ENCODE measurements at regions not wholly inside any gene's neighbourhood (a gene's known extent, or its start where the extent isn't known, plus 50 kb on each side); places are given as distances from the start of the nearest gene placed in this dataset.
"Not testable (repeated sequence)": the region's sequence is repeated elsewhere in the genome, so short reads cannot be mapped to it uniquely, and the experiment has no call there.

GRCh38 chr1:206359377-206359776, 110.9 kb upstream of the IKBKE start:
- H3K4me1 Mint-ChIP-seq; H3K36me3 Mint-ChIP-seq; H3K27me3 Mint-ChIP-seq; H3K27ac Mint-ChIP-seq; H3K4me3 Mint-ChIP-seq; H3K9me3 Mint-ChIP-seq; DNase-seq; ATAC-seq (ENCODE audit: low read depth in 2 of 2): not testable (repeated sequence)

- not testable (repeated sequence) for H3K4me1 Mint-ChIP-seq; H3K36me3 Mint-ChIP-seq; H3K27ac Mint-ChIP-seq; H3K27me3 Mint-ChIP-seq; ATAC-seq (ENCODE audit: low read depth in 2 of 2); H3K4me3 Mint-ChIP-seq; DNase-seq; H3K9me3 Mint-ChIP-seq
Observed at GRCh38 chr1:206361978-206362543, 108.2 kb upstream of the IKBKE start.

- H3K9me3 Mint-ChIP-seq; H3K4me3 Mint-ChIP-seq; DNase-seq; ATAC-seq (ENCODE audit: low read depth in 2 of 2); H3K27ac Mint-ChIP-seq; H3K36me3 Mint-ChIP-seq; H3K27me3 Mint-ChIP-seq; H3K4me1 Mint-ChIP-seq: not testable (repeated sequence)
Observed at GRCh38 chr1:206362994-206363393, 107.3 kb upstream of the IKBKE start.

- H3K4me1 Mint-ChIP-seq; H3K9me3 Mint-ChIP-seq; H3K27ac Mint-ChIP-seq; H3K36me3 Mint-ChIP-seq; H3K27me3 Mint-ChIP-seq; H3K4me3 Mint-ChIP-seq; DNase-seq; ATAC-seq (ENCODE audit: low read depth in 2 of 2): not testable (repeated sequence)
Observed at GRCh38 chr1:206365271-206365670, 105.0 kb upstream of the IKBKE start.

- not testable (repeated sequence) for H3K36me3 Mint-ChIP-seq; H3K4me1 Mint-ChIP-seq; ATAC-seq (ENCODE audit: low read depth in 2 of 2); DNase-seq; H3K9me3 Mint-ChIP-seq; H3K27ac Mint-ChIP-seq; H3K4me3 Mint-ChIP-seq; H3K27me3 Mint-ChIP-seq
Observed at GRCh38 chr1:206366131-206366530, 104.1 kb upstream of the IKBKE start.

GRCh38 chr1:206366772-206367171, 103.5 kb upstream of the IKBKE start:
- not testable (repeated sequence) for ATAC-seq (ENCODE audit: low read depth in 2 of 2); H3K9me3 Mint-ChIP-seq; H3K27me3 Mint-ChIP-seq; H3K4me1 Mint-ChIP-seq; H3K4me3 Mint-ChIP-seq; H3K36me3 Mint-ChIP-seq; H3K27ac Mint-ChIP-seq; DNase-seq

- ATAC-seq (ENCODE audit: low read depth in 2 of 2): not testable (repeated sequence)
Observed at GRCh38 chr1:206367955-206368622, 102.2 kb upstream of the IKBKE start.

GRCh38 chr1:206374725-206375124, 95.6 kb upstream of the IKBKE start:
- H3K27ac Mint-ChIP-seq: peak overlapping the region in 1 of 6 donors; percentile 91
- H3K4me3 Mint-ChIP-seq, H3K27me3 Mint-ChIP-seq, H3K9me3 Mint-ChIP-seq, H3K4me1 Mint-ChIP-seq, DNase-seq, H3K36me3 Mint-ChIP-seq: not testable (repeated sequence)
- peak in 1 of 2 donors; percentile 20 for ATAC-seq (ENCODE audit: low read depth in 2 of 2)

More at GRCh38 chr1:206367955-206368622, 102.2 kb upstream of the IKBKE start:
- not testable (repeated sequence) for H3K27me3 Mint-ChIP-seq, H3K4me3 Mint-ChIP-seq, H3K9me3 Mint-ChIP-seq, H3K36me3 Mint-ChIP-seq, H3K27ac Mint-ChIP-seq, DNase-seq, H3K4me1 Mint-ChIP-seq

GRCh38 chr1:206375552-206375951, 94.7 kb upstream of the IKBKE start:
- H3K4me1 Mint-ChIP-seq; H3K9me3 Mint-ChIP-seq; H3K27me3 Mint-ChIP-seq; H3K27ac Mint-ChIP-seq; H3K36me3 Mint-ChIP-seq; H3K4me3 Mint-ChIP-seq; DNase-seq; ATAC-seq (ENCODE audit: low read depth in 2 of 2): not testable (repeated sequence)

GRCh38 chr1:206378506-206378905, 91.8 kb upstream of the IKBKE start:
- not testable (repeated sequence) for H3K27me3 Mint-ChIP-seq; H3K36me3 Mint-ChIP-seq; DNase-seq; H3K4me3 Mint-ChIP-seq; H3K9me3 Mint-ChIP-seq; H3K27ac Mint-ChIP-seq; H3K4me1 Mint-ChIP-seq; ATAC-seq (ENCODE audit: low read depth in 2 of 2)

- H3K36me3 Mint-ChIP-seq; H3K4me1 Mint-ChIP-seq; H3K9me3 Mint-ChIP-seq; ATAC-seq (ENCODE audit: low read depth in 2 of 2); H3K27me3 Mint-ChIP-seq; DNase-seq; H3K4me3 Mint-ChIP-seq; H3K27ac Mint-ChIP-seq: not testable (repeated sequence)
Observed at GRCh38 chr1:206379245-206379644, 91.0 kb upstream of the IKBKE start.

- H3K4me3 Mint-ChIP-seq; H3K9me3 Mint-ChIP-seq; ATAC-seq (ENCODE audit: low read depth in 2 of 2): not testable (repeated sequence)
Observed at GRCh38 chr1:206380163-206380790, 90.0 kb upstream of the IKBKE start.

GRCh38 chr1:206380791-206381610, 89.3 kb upstream of the IKBKE start:
- H3K36me3 Mint-ChIP-seq, H3K4me1 Mint-ChIP-seq, H3K9me3 Mint-ChIP-seq, DNase-seq, H3K27me3 Mint-ChIP-seq, H3K4me3 Mint-ChIP-seq: not testable (repeated sequence)
- peak overlapping the region in 1 of 6 donors; percentile 51 for H3K27ac Mint-ChIP-seq
- peak in 1 of 2 donors; percentile 10 for ATAC-seq (ENCODE audit: low read depth in 2 of 2)

More at GRCh38 chr1:206380163-206380790, 90.0 kb upstream of the IKBKE start:
- not testable (repeated sequence) for H3K4me1 Mint-ChIP-seq, DNase-seq, H3K36me3 Mint-ChIP-seq, H3K27ac Mint-ChIP-seq, H3K27me3 Mint-ChIP-seq

All from naive B cell (primary cell).